NCI-H82 (cell line): ENCODE measurements at regions not wholly inside any gene's neighbourhood (a gene's known extent, or its start where the extent isn't known, plus 50 kb on each side); places are given as distances from the start of the nearest gene placed in this dataset.

Experiments
- DNase-seq: peaks from one replicate; lab custom pipeline; 2025; lab: John Stamatoyannopoulos, UW

DNA sequence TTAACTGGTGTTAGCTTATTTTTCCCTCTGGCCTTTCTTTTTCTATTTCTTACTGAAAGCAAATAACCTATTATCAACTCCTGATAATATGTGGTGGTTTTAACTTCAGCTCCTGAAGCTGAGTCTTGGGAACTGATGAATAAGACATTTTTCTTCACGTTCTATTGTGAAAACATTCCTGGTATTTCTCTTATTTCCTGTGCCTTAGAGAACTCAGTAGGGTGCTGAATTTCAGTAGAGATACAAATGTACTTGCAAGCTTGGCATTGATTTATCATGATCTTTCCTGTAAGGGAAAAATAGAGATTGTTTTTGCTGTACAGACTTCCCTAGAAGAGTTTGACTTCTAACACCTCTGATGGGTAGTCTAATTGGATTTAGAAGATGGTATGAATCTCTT, 52.8 kb upstream of the DCC start:
- DNase-seq, result no peak

- DNase-seq, result peak; percentile 68
These were observed 51.5 kb upstream of the DCC start for GRCh38 chr18:52288403-52289004.

DNA sequence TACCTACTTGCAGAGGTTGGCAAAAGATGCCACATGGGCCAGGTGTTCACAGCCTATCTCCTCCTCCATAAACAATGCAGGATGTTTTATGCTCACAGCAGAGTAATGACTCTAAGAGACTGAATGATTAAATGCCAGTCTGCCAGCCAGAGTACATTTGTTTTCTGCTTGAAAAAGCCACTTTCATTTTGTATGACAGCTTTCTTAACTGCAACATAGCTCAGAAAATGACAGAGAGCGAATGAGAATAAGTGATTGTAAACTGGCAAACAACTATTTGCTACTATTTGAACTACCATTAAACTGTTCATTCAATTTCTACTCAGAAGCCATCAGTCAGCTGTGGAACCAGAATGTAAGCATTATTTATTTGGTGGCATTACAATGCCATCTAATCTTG, 50.6 kb upstream of the DCC start:
- DNase-seq, result no peak
